Neuron (in vitro differentiated cells): ENCODE measurements at regions not wholly inside any gene's neighbourhood (a gene's known extent, or its start where the extent isn't known, plus 50 kb on each side); places are given as distances from the start of the nearest gene placed in this dataset.
"Not testable (repeated sequence)": the region's sequence is repeated elsewhere in the genome, so short reads cannot be mapped to it uniquely, and the experiment has no call there.

Experiments used
- H2AFZ ChIP-seq: one replicate; pipeline ENCODE4 v1.6.1; 2013; ENCODE audit warnings: low read depth, mild to moderate bottlenecking, inconsistent platforms, low read length, moderate library complexity
- H3K27me3 ChIP-seq: one replicate; pipeline ENCODE4 v1.6.1; 2013; ENCODE audit warnings: low read length; ENCODE audit not compliant: insufficient read depth
- H3K36me3 ChIP-seq: one replicate; pipeline ENCODE4 v1.6.1; 2013; ENCODE audit warnings: low read length; ENCODE audit not compliant: insufficient read depth
- H3K4me1 ChIP-seq: one replicate; pipeline ENCODE4 v1.6.1; 2013; ENCODE audit warnings: low read length; ENCODE audit not compliant: insufficient read depth
- H3K4me3 ChIP-seq: 2 replicates; pipeline ENCODE4 v1.5.1; 2013; ENCODE audit warnings: mild to moderate bottlenecking, low read length, moderate library complexity
- H3K9me3 ChIP-seq: one replicate; pipeline ENCODE4 v1.6.1; 2013; ENCODE audit warnings: low read length

DNA sequence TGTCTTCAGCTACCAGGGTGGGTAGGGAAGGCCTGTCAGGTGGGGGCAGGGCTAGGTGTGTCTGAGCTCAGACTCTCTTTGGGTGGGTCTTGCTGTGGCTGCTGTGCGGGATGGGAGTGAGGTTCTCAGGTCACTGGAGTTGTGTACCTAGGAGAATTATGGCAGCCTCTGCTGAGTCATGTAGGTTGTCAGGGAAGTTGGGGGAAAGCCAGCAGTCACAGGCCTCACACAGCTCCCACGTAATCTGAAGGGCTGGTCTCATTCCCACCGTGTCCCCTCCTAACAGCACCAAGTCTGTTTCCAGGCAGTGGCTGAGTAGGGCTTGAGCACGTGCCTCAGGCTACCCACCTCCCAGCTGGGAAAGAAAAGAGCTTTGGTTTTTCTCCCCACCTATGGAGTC, 67.0 kb downstream of the CHCHD4 start:
- Histone ChIP-seq H2AFZ (no peak overlapping the region), H3K4me1 (no peaks in the 10 kb centered on the region), H3K27me3 (no peaks in the 10 kb centered on the region), H3K4me3 (no peak overlapping the region), H3K36me3 (no peaks in the 10 kb centered on the region), H3K9me3 (no peaks in the 10 kb centered on the region)

DNA sequence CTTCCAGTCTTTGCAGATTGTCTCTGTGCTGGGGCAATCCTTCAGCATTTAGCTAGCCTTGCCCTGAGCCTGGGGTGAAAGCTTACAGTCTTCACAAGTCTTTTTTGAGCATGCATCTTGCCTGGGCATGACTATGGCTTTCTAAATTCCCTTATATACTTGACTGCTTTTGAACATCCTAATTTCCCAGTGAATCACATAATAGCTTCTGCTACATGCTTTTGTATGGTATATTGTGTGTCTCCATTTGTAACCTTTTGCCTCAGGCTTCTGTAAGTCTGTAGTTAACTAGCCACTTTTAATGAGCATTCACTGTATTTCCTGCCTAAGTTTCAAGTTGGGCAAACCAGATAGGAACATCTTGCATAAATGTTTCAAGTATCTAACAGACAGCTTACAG, 76.8 kb downstream of the CHCHD4 start:
- Histone ChIP-seq H3K9me3 (no peaks in the 10 kb centered on the region), H3K4me3 (no peak overlapping the region), H3K27me3 (peaks cover 18% of the 10 kb centered on the region), H3K36me3 (no peaks in the 10 kb centered on the region), H2AFZ (no peak overlapping the region), H3K4me1 (peaks cover 2% of the 10 kb centered on the region)

DNA sequence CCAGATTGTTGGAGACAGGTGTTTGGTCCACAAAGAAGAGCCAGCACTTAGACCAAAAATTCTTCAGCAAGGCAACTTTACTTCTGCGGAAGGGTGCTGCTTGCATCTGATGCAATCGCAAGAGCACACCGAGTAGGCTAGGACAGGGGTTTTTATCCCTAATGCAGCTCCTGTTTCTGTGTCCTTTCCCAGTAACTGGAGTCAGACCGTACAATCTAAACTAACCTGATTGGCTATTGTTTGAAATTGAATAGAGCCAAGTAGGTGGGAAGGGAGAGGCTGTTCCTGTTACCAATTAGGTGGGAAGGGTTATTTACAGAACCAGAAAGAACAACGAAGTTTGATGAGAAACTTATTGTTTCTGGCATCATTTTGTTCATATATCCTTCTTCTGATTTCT, 77.6 kb downstream of the CHCHD4 start:
- H3K27me3 ChIP-seq: peaks cover 22% of the 10 kb centered on the region
- H3K4me1 ChIP-seq: peaks cover 2% of the 10 kb centered on the region
- no peak overlapping the region for H3K4me3 ChIP-seq
- H3K9me3 ChIP-seq: no peaks in the 10 kb centered on the region
- no peak overlapping the region for H2AFZ ChIP-seq
- no peaks in the 10 kb centered on the region for H3K36me3 ChIP-seq

DNA sequence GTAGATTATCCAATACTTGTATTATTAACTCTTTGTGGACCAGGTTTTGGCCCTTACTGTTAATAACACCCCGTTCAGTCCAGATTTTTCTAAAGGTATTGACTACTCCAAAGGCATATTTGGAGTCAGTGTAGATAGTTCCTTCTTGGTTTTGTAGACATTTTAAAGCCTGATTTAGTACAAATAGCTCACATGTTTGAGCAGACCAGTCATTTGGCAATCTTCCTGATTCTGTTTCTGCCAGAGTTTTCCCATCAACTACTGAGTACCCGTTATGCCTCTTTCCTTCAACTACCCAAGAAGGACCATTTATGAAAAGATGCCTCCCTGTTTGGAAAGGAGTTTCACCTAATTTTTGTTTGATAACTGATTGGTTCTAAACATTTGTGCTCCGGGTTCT, 82.0 kb downstream of the CHCHD4 start:
- Histone ChIP-seq H3K27me3 (peaks cover 17% of the 10 kb centered on the region), H3K36me3 (no peaks in the 10 kb centered on the region), H3K9me3 (no peaks in the 10 kb centered on the region), H2AFZ (no peak overlapping the region), H3K4me3 (no peak overlapping the region), H3K4me1 (no peaks in the 10 kb centered on the region)

DNA sequence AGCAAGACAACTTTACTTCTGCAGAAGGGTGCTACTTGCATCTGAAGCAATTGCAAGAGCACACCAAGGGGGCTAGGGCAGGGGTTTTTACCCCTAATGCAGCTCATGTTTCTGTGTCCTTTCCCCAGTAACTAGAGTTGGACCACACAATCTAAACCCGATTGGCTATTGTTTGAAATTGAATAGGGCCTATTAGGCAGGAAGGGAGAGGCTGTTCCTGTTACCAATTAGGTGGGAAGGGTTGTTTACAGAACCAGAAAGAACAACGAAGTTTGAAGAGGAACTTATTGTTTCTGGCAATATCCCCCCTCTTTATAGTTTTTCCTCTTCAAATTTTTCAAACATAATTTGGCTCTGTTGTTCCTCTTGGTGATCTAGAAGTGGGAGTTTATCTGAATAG, 85.5 kb downstream of the CHCHD4 start:
- H3K27me3 ChIP-seq: peaks cover 4% of the 10 kb centered on the region
- no peaks in the 10 kb centered on the region for H3K4me1 ChIP-seq
- H3K9me3 ChIP-seq: peaks cover 2% of the 10 kb centered on the region
- no peak overlapping the region for H2AFZ ChIP-seq
- no peak overlapping the region for H3K4me3 ChIP-seq
- no peaks in the 10 kb centered on the region for H3K36me3 ChIP-seq

DNA sequence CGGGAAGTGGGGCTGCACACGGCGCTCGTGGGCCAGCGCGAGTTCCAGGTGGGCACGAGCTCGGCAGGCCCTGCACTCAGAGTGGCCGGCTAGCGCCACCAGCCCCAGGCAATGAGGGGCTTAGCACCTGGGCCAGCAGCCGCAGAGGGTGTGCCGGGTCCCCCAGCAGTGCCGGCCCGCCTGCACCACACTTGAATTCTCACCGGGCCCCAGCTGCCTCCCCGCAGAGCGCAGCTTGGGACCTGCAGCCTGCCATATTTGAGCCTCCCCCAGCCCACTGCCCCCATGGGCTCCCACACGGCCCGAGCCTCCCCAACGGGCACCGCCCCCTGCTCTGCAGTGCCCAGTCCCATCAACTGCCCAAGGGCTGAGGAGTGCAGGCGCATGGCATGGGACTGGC, 87.5 kb downstream of the CHCHD4 start:
- Histone ChIP-seq H3K36me3 (no peaks in the 10 kb centered on the region), H2AFZ (no peak overlapping the region), H3K9me3 (peaks cover 2% of the 10 kb centered on the region), H3K27me3 (no peaks in the 10 kb centered on the region), H3K4me3 (no peak overlapping the region), H3K4me1 (no peaks in the 10 kb centered on the region)

DNA sequence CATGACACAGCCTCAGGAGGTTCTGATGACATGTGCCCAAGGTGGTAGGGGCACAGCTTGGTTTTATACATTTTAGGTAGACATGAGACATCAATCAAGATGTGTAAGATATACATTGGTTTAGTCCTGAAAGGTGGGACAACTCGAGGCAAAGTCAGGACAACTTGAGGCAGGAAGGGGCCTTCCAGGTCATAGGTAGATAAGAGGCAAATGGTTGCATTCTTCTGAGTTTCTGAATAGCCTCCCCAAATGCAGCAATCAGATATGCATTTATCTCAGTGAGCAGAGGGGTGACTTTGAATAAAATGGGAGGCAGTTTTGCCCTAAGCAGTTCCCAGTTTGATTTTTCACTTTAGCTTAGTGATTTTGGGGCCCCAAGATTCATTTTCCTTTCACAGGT, 91.6 kb downstream of the CHCHD4 start:
- no peaks in the 10 kb centered on the region for H3K36me3 ChIP-seq
- H2AFZ ChIP-seq: no peak overlapping the region
- peaks cover 2% of the 10 kb centered on the region for H3K9me3 ChIP-seq
- no peaks in the 10 kb centered on the region for H3K27me3 ChIP-seq
- H3K4me1 ChIP-seq: no peaks in the 10 kb centered on the region
- no peak overlapping the region for H3K4me3 ChIP-seq

DNA sequence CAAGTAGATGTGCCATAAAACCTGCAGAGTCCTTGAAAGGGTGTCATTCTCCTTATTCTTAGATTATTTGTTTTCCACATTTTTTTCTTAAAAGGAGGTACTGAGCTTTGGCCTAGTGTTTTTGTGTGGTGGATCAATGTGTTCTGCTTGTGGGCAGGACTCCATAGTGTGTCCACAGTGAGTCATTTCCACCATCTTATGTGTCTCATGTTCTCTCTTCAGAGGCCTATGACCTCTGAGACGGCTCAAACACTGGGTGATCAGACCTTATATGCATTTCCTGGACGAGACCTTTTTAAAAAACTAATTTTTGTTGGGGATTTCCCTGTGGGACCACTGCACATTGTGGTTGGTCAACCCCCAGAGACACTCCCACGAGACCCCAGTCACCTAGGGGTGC, 93.4 kb downstream of the CHCHD4 start:
- Histone ChIP-seq H2AFZ (no peak overlapping the region), H3K27me3 (no peaks in the 10 kb centered on the region), H3K9me3 (no peaks in the 10 kb centered on the region), H3K4me1 (no peaks in the 10 kb centered on the region), H3K4me3 (no peak overlapping the region), H3K36me3 (no peaks in the 10 kb centered on the region)

DNA sequence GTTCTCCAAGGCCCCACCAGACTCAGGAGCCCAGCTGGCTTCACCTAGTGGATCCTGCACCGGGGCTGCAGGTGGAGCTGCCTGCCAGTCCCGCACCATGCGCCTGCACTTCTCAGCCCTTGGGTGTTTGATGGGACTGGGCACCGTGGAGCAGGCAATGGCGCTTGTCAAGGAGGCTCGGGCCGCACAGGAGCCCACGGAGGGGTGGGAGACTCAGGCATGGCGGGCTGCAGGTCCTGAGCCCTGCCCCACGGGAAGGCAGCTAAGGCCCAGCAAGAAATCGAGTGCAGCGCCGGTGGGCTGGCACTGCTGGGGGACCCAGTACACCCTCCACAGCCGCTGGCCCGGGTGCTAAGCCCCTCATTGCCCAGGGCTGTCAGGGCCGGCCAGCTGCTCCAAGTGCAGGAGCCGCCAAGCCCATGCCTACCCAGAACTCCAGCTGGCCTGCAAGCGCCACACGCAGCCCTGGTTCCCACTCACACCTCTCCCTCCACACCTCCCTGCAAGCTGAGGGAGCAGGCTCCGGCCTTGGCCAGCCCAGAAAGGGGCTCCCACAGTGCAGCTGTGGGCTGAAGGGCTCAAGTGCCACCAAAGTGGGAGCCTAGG, 95.2 kb downstream of the CHCHD4 start:
- H3K4me3 ChIP-seq, H3K27me3 ChIP-seq, H3K36me3 ChIP-seq, H3K9me3 ChIP-seq, H3K4me1 ChIP-seq, H2AFZ ChIP-seq: not testable (repeated sequence)

DNA sequence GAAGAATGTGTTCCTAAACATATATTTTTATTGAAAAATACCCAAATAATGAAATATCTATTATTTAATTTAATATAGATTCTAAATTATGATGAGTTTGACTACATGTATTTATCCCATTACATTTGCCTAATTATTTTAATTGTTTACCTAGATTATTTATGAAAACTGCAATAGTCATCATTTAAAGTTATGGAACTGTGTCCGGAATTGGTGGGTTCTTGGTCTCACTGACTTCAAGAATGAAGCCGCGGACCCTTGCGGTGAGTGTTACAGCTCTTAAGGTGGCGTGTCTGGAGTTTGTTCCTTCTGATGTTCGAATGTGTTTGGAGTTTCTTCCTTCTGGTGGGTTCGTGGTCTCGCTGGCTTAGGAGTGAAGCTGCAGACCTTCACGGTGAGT, 96.5 kb downstream of the CHCHD4 start:
- H3K36me3 ChIP-seq: not testable (repeated sequence)

DNA sequence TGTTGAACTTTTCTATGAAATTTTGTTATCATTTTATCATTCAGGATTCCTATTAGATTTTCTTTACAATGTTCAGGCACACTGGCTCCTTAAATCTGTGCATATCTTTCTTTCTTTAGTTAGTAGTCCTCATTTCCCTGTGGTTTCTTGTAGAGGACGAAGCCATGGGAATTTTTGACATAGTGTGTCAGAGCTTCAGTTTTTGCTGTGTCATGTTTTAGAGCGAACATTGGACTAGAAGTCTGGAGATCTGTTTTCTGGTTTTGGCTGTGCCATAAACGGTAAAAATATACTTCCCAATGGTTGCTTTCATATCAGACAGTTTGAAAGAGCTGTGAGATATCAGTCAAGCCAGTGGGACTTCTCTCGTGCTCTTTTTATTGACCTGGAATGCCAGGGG, 105.2 kb downstream of the CHCHD4 start:
- no peaks in the 10 kb centered on the region for H3K9me3 ChIP-seq
- H3K27me3 ChIP-seq: no peaks in the 10 kb centered on the region

More for the DNA sequence above, 96.5 kb downstream of the CHCHD4 start:
- not testable (repeated sequence) for H2AFZ ChIP-seq, H3K4me1 ChIP-seq, H3K4me3 ChIP-seq, H3K27me3 ChIP-seq, H3K9me3 ChIP-seq

DNA sequence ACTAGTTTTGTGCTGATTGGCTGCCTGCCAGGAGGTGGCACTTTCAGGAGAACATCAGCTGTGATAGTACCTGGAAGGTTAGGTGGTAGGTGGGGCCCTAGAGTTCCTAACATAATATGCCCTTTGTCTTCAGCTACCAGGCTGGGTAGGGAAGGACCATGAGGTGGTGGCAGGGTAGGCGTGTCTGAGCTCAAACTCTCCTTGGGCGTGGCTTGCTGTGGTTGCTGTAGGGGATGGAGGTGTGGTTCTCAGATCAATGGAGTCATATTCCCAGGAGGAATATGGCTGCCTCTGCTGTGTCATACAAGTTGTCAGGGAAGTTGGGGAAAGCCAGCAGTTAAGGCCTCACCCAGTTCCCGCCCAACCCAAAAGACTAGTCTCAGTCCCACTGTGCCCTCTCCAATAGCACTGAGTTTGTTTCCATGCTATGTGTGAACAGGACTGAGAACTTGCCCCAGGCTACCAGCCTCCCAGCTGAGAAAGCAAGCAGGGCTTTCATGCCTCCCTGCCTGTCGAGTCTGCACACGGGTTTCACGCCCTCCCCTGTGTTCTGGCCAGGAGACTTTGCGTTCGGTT, 107.7 kb downstream of the CHCHD4 start:
- no peaks in the 10 kb centered on the region for H3K9me3 ChIP-seq
- H3K36me3 ChIP-seq: no peaks in the 10 kb centered on the region
- H2AFZ ChIP-seq: no peak overlapping the region
- H3K4me1 ChIP-seq: no peaks in the 10 kb centered on the region
- no peaks in the 10 kb centered on the region for H3K27me3 ChIP-seq
- H3K4me3 ChIP-seq: no peak overlapping the region

More for the DNA sequence above, 105.2 kb downstream of the CHCHD4 start:
- no peak overlapping the region for H2AFZ ChIP-seq
- H3K4me1 ChIP-seq: no peaks in the 10 kb centered on the region
- no peak overlapping the region for H3K4me3 ChIP-seq
- H3K36me3 ChIP-seq: no peaks in the 10 kb centered on the region

DNA sequence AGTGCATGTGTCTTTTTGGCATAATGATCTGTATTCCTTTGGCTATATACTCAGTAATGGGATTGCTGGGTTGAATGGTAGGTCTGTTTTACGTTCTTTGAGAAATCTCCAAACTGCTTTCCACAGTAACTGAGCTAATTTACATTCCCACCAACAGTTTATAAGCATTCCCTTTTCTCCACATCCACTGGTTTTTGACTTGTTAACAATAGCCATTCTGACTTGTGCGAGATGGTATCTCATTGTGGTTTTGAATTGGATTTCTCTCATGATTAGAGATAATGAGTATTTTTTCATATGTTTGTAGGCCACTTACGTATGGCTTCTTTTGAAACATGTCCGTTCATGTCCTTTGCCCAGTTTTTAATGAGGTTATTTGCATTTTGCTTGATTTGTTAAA, 117.7 kb downstream of the CHCHD4 start:
- Histone ChIP-seq H3K36me3 (no peaks in the 10 kb centered on the region), H3K4me1 (peaks cover 4% of the 10 kb centered on the region), H3K9me3 (no peaks in the 10 kb centered on the region), H3K27me3 (no peaks in the 10 kb centered on the region), H2AFZ (peak overlapping the region; percentile 28), H3K4me3 (no peak overlapping the region)

DNA sequence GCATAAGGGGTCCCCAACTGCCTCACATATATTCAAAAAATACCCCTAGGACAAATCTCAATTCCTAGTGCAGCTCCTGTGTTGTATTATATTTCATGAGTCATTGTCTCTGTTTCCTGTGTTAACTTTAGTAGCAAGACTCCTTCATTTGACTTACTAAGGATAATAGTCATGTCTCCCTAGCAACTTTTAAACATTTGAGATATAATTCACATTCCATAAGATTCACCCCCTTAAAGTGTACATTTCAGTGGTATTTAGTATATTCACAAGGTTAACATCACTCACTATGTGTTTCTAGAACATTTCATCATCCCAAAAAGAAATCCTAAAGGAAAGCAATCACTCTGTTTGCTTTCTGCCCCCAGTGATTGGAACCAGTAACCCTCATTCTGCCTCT, 121.3 kb upstream of the WNT7A start:
- H2AFZ ChIP-seq: no peak overlapping the region

More for the DNA sequence above, 121.3 kb upstream of the WNT7A start:
- H3K27me3 ChIP-seq: no peaks in the 10 kb centered on the region
- no peaks in the 10 kb centered on the region for H3K36me3 ChIP-seq
- H3K4me1 ChIP-seq: no peaks in the 10 kb centered on the region
- H3K4me3 ChIP-seq: no peak overlapping the region
- no peaks in the 10 kb centered on the region for H3K9me3 ChIP-seq
